Thyroid gland (tissue), 4 donors: ENCODE measurements at regions not wholly inside any gene's neighbourhood (a gene's known extent, or its start where the extent isn't known, plus 50 kb on each side); places are given as distances from the start of the nearest gene placed in this dataset.
"Not testable (repeated sequence)": the region's sequence is repeated elsewhere in the genome, so short reads cannot be mapped to it uniquely, and the experiment has no call there.

Experiments
- DNase-seq, 2 donors: peaks; one replicate each; pipeline ENCODE4 v3.0.0-alpha.2; 2019
- H3K27ac ChIP-seq, 3 donors: fragments of 200-600 bp; sonication (generic); 1 replicate in 2 of 3; 2 replicates in 1 of 3; pipeline ENCODE4 v1.5.1; 2016 to 2019; ENCODE audit warnings: mild to moderate bottlenecking in 1 of 3, moderate library complexity in 1 of 3
- H3K27me3 ChIP-seq: fragments of 200-600 bp; sonication (generic); one replicate; pipeline ENCODE4 v1.5.1; 2019
- H3K36me3 ChIP-seq, 2 donors: fragments of 200-600 bp; sonication (generic); one replicate each; pipeline ENCODE4 v1.5.1; 2016 to 2019
- H3K4me1 ChIP-seq, 2 donors: fragments of 200-600 bp; sonication (generic); one replicate each; pipeline ENCODE4 v1.5.1; 2017 to 2019
- H3K4me3 ChIP-seq, 3 donors: fragments of 200-600 bp; sonication (generic); replicated peaks in 1 of 3; 1 replicate in 2 of 3; 2 replicates in 1 of 3; pipeline ENCODE4 v1.5.1; 2016; ENCODE audit warnings: mild to moderate bottlenecking in 1 of 3
- H3K9me3 ChIP-seq: fragments of 200-600 bp; sonication (generic); one replicate; pipeline ENCODE4 v1.5.1; 2017
- CTCF ChIP-seq, 6 experiments: fragments of 200-600 bp in 3 of 6; fragments of 450-650 bp in 3 of 6; sonication (generic) in 3 of 6; IDR thresholded peaks; one replicate each; pipeline ENCODE4 v1.5.1; 2016 to 2019; ENCODE audit warnings: antibody characterized with exemption in 6 of 6, mild to moderate bottlenecking in 2 of 6, inconsistent platforms in 1 of 6, moderate library complexity in 1 of 6
- POLR2A ChIP-seq, 2 donors: fragments of 450-650 bp; IDR thresholded peaks; one replicate each; pipeline ENCODE4 v1.6.1; 2017; ENCODE audit warnings: antibody characterized with exemption in 2 of 2, mild to moderate bottlenecking in 2 of 2, moderate library complexity in 1 of 2
- WGBS, 2 donors: methylation state at CpG; one replicate each; pipeline ENCODE4 v1.1.5; 2017; 5-methylcytosine and 5-hydroxymethylcytosine counted together
- intact Hi-C: fragments of 100-400 bp; cut with DNase I; formaldehyde crosslinking; loops from one replicate; pipeline ENCODE4 v1.15.1; 2023

- TF ChIP-seq CTCF (IDR thresholded peaks at IDR 0.05) (no peak), POLR2A (IDR thresholded peaks at IDR 0.05) (no peak)
- Histone ChIP-seq H3K4me1 (no peaks in the 10 kb centered on the region), H3K36me3 (no peaks in the 10 kb centered on the region), H3K9me3 (no peaks in the 10 kb centered on the region), H3K27me3 (no peaks in the 10 kb centered on the region), H3K27ac (no peak overlapping the region), H3K4me3 (no peak overlapping the region)
- DNase-seq, result no peak
- intact Hi-C loops, result no loop called here
These were observed 57.5 kb upstream of the PLPPR5 start for GRCh38 chr1:99062192-99062591.

- intact Hi-C loops, result no loop called here
- 62 to 72% methylated on average over 3 of the region's 3 CpGs for WGBS, 2 donors
These were observed 64.5 kb upstream of the PLPPR5 start for GRCh38 chr1:99069146-99069545.

GRCh38 chr1:99078529-99078928 lies 73.9 kb upstream of the PLPPR5 start:
- H3K36me3 ChIP-seq, DNase-seq, H3K4me3 ChIP-seq, intact Hi-C loops, H3K27ac ChIP-seq, H3K9me3 ChIP-seq, H3K4me1 ChIP-seq, H3K27me3 ChIP-seq: not testable (repeated sequence)
- WGBS, 2 donors, result 95 to 97% methylated on average over 21 to 26 of the region's 31 CpGs

More at GRCh38 chr1:99069146-99069545, 64.5 kb upstream of the PLPPR5 start:
- Histone ChIP-seq H3K36me3 (no peaks in the 10 kb centered on the region), H3K4me1 (no peaks in the 10 kb centered on the region), H3K27ac (no peak overlapping the region), H3K4me3 (no peak overlapping the region), H3K9me3 (no peaks in the 10 kb centered on the region), H3K27me3 (no peaks in the 10 kb centered on the region)
- no peak for DNase-seq
- TF ChIP-seq POLR2A (IDR thresholded peaks at IDR 0.05), result no peak
- no peak for TF ChIP-seq CTCF (IDR thresholded peaks at IDR 0.05)

GRCh38 chr1:99082366-99082765 lies 77.7 kb upstream of the PLPPR5 start:
- TF ChIP-seq CTCF (IDR thresholded peaks at IDR 0.05) (no peak), POLR2A (IDR thresholded peaks at IDR 0.05) (no peak)
- Histone ChIP-seq H3K27ac (no peak overlapping the region), H3K9me3 (no peaks in the 10 kb centered on the region), H3K36me3 (no peaks in the 10 kb centered on the region), H3K27me3 (no peaks in the 10 kb centered on the region), H3K4me3 (no peak overlapping the region), H3K4me1 (no peaks in the 10 kb centered on the region)
- WGBS, 2 donors, result 60 to 61% methylated on average over 2 of the region's 2 CpGs
- DNase-seq, result no peak
- intact Hi-C loops, result no loop called here

- Histone ChIP-seq H3K27ac (no peak overlapping the region), H3K4me1 (no peaks in the 10 kb centered on the region), H3K27me3 (no peaks in the 10 kb centered on the region), H3K9me3 (no peaks in the 10 kb centered on the region), H3K4me3 (no peak overlapping the region), H3K36me3 (no peaks in the 10 kb centered on the region)
- no peak for DNase-seq
- intact Hi-C loops, result no loop called here
- 77 to 78% methylated on average over 4 of the region's 4 CpGs for WGBS, 2 donors
- no peak for TF ChIP-seq CTCF (IDR thresholded peaks at IDR 0.05)
- no peak for TF ChIP-seq POLR2A (IDR thresholded peaks at IDR 0.05)
These were observed 78.7 kb upstream of the PLPPR5 start for GRCh38 chr1:99083338-99083737.

GRCh38 chr1:99084562-99084961 lies 79.9 kb upstream of the PLPPR5 start:
- no peak overlapping the region for H3K4me3 ChIP-seq
- 77 to 89% methylated on average over 1 of the region's 1 CpG for WGBS, 2 donors
- intact Hi-C loops, result no loop called here
- H3K4me1 ChIP-seq, result no peaks in the 10 kb centered on the region
- no peak overlapping the region for H3K27ac ChIP-seq
- H3K9me3 ChIP-seq, result no peaks in the 10 kb centered on the region
- H3K36me3 ChIP-seq, result no peaks in the 10 kb centered on the region
- no peak for DNase-seq
- no peaks in the 10 kb centered on the region for H3K27me3 ChIP-seq
- TF ChIP-seq POLR2A (IDR thresholded peaks at IDR 0.05), result no peak
